ENCODE measurements at regions not wholly inside any gene's neighbourhood (a gene's known extent, or its start where the extent isn't known, plus 50 kb on each side); places are given as distances from the start of the nearest gene placed in this dataset.

DNA sequence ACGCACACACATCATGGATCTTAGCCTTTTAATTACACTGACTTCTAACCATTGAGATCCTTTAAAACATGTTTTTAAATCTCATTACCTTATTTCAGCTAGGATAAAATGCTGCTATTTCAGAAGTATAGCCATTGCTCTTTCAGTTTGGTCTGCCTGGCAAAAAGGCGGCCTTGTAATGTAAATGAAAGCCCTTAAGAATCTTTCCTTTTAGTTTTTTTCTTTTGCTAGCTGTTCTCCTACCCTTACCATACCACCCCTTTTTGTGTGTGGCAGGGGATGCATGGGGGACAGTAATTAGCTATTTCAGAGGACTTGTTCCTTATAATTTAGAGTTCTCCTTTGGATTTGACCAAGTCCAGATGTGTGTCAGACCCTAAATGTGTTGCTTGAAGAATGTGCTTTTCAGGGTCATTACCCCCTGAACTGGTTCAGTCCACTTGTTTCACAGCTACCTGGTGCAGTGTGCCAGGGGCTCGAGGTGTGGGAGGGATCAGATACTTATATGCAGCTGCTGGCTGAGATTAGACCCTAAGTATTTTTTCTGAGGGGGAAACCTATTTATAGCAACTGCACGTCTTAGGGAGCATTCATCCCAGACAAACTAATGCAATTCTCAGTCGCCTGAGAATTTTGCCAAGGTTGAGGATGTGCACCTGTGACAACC, 986.8 kb downstream of the NLGN4Y start:
- DNase-seq: no peak

DNA sequence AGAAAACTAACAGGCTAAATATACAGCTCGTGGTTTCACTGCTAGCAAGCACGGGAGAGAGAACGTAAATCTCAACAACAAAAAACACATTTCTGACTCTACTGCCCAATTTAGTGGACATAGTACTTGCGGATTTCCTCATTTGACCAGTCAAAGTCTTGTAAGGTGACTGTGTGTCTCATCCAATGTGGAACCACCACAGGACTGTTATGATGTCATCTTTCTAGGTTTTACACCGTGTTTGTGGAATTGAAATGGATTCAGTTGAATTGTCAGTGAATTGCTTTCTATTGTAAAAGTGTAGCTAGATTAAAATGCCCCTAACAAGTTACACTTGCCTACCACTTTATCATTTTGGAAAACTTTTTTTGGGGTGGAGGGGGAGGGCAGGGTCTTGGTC, 1010.8 kb downstream of the NLGN4Y start:
- DNase-seq: no peak

- peak; percentile 84 for DNase-seq
Measured at GRCh38 chrY:15535784-15536511, 1011.6 kb downstream of the NLGN4Y start.

GRCh38 chrY:15540516-15540915, 1016.2 kb downstream of the NLGN4Y start:
- DNase-seq: no peak

DNA sequence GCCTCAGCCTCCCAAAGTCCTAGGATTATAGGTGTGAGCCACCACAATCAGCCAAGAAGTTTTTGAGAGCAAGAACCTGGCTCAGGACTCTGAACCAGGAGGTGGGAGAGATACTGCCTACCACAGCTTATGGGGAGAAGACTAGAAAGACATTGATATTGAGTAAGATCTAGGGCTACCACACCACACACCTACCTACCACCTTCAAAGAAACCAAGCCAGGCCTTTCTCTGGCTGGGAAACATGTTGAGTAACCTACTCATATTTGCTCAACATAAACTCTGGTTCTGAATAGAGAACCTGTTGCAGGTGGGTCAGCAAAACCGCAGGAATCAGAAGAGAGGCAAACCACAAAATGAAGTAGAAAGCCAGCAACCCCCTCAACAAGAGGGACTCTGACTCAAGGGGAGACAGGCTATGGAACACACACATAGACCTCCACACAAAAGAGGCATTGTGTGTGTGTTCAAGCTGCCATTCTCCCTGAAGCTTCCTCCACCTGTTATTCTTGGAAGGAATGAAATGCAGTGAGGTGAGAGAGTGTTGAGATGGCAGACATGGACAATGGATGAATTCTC, 1021.9 kb downstream of the NLGN4Y start:
- no peak for DNase-seq

GRCh38 chrY:15552074-15552473, 1027.7 kb downstream of the NLGN4Y start:
- DNase-seq: no peak

DNA sequence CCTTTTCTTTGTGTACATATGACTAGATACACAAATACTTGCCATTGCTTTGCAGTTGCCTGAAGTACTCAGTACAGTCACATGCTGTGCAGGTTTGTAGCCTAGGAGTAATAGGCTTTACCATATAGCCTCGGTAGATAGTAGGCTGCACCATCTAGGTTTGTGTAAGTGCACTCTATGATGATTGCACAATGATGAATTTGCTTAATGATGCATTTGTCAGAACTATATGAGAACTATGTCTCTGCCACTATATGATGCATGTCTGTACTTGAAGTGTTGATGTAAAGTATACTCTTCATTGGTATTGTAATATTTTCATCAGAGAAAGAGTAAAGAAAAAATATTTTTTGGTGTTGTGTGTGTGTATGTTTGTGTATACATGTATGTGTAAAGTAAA, 1030.7 kb downstream of the NLGN4Y start:
- no peak for DNase-seq

DNA sequence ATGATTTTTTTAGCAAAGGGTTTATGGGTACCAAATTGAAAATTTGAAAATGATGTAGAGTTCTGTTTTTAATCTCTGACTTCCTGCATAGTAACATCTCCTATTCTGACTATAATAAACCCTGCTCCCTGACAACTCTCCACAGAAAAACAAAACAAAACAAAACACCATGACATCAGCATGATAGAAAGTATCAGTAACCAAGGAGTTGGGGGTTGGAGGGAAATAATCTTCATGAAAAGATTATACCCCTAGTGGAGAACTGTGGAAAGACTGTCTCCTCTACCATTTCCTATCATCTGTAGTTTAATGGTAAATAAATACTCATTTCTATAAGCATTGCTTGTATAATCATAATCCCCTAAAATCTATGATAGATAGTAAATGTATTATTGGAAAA, 1034.8 kb downstream of the NLGN4Y start:
- DNase-seq: no peak

DNA sequence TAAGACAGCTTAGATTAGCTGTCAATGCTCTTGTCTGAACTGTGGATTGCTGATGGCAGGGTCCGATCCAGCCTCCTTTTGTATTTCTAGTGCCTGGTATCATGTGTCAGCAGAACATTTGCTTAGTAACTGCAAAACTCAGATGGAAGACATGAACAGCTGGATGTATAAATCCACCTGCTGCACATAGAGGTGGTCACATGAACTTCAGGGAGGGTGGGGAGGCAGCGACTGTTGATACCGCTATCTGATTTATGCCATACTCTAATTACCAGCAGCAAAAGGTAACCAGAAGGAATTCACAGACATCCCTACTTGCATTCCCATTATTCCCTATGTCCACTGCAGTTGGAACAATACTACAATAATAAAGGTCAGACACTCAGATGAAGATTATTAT, 1036.5 kb downstream of the NLGN4Y start:
- DNase-seq: no peak

GRCh38 chrY:15561501-15562289, 1037.4 kb downstream of the NLGN4Y start:
- peak; percentile 11 for DNase-seq

GRCh38 chrY:15577886-15578285, 1053.6 kb downstream of the NLGN4Y start:
- no peak for DNase-seq

DNA sequence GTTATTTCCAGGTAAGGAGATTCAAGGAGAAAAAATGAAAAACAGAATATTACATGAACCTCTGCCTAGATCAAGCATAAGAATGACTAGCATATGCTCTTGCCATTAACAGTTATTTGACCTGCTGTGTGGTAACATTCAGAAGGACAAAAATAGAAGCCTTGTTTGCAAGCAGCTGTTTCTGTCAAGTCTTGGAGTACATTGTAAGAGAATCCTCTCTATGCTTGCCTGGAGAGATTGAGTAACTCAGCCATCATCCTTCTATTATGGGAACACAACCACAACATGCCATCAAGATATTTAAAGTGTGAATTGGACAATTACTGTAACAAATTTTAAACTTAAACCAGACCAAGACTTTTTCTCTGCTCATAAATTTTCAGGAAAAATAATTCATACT, 1054.4 kb downstream of the NLGN4Y start:
- DNase-seq: no peak

DNA sequence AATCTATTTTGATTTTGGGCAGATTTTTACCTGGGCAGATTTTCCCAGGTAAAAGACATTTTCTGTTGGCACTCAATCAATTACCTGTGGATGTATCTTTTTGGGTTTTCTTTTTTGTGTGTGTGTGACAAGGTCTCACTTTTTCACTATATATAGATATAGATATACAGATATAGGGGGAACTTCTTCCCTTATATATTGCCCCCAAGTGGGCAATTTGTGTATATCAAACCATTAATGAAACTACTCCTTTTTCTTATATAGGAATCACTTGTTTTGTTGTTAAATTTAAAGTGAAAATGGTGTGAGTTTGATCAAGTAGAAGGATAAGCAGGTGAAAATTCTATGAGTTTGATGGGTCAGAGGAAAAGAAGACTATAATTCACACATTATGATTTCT, 1054.9 kb downstream of the NLGN4Y start:
- no peak for DNase-seq

- DNase-seq: no peak
Measured at GRCh38 chrY:15583111-15583510, 1058.8 kb downstream of the NLGN4Y start.

- no peak for DNase-seq
Measured at GRCh38 chrY:15592957-15593356, 1068.6 kb downstream of the NLGN4Y start.

- peak; percentile 40 for DNase-seq
Measured at GRCh38 chrY:15593476-15594160, 1069.3 kb downstream of the NLGN4Y start.

- DNase-seq: no peak
Measured at GRCh38 chrY:15594179-15594578, 1069.8 kb downstream of the NLGN4Y start.

- no peak for DNase-seq
Measured at GRCh38 chrY:15600565-15600964, 1076.2 kb downstream of the NLGN4Y start.

- DNase-seq: no peak
Measured at GRCh38 chrY:15624370-15624769, 1100.0 kb downstream of the NLGN4Y start.

DNA sequence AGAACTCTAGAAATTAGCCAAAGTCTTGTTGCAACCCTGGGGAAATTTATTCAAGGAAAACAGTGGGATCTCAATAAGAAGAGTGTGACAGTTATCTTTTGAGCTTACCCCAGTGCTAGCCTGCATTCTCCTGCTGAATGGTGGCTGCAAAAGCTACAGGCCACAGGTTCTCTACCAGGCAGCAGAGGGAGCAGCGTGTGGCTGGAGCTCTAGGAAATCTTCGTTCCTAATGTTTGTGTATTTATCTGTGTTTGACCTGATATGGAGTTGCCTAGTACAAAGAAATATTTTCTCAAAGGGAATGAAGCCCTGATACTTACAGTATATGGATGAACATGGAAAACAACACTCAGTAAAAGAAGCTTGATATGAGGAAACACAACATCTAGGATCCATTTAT, 1100.6 kb downstream of the NLGN4Y start:
- DNase-seq: no peak

DNA sequence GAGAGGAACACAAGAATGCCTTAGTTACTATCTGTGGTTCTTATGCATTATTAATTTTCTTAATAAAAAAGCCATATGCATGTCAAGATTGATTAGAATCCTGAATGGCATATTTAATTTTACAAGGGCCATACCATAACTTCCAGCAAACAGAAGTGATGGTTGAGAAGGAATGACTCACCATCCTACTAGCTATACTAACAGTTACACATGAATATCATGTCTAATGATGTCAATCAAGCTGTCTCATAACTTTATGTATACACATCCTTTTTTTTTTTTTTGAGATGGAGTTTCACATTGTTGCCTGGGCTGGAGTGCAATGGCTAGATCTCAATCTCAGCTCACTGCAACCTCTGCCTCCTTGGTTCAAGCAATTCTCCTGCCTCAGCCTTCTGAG, 1123.9 kb downstream of the NLGN4Y start:
- DNase-seq: no peak

DNA sequence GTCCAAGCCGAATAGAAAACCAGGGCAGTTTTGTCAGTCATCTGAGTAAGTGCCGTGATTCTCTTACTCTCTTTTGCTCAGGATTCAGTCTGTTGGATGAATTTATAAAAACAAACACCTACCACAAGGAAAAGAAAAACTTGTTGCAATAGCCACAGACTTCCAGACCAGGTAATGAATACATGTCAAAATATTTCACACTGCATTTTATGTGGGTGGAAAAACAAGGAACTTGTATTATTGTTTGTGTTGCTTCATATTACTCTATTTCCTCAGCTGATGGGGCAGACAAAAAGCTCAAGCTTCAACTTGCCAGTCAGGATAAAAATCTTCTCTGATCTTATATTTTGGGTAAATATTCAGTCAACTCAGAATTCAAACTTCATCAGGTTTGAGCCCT, 1125.7 kb downstream of the NLGN4Y start:
- DNase-seq: no peak

GRCh38 chrY:15688531-15688930, 1164.2 kb downstream of the NLGN4Y start:
- DNase-seq: no peak
